Stimulated activated CD4-positive, alpha-beta T cell treated with anti-CD3 and anti-CD28 coated beads, Interleukin-1b, Interleukin-23, amount 100 ng/mL, for 1 hour (primary cell): ENCODE measurements at regions not wholly inside any gene's neighbourhood (a gene's known extent, or its start where the extent isn't known, plus 50 kb on each side); places are given as distances from the start of the nearest gene placed in this dataset.
"Not testable (repeated sequence)": the region's sequence is repeated elsewhere in the genome, so short reads cannot be mapped to it uniquely, and the experiment has no call there.

ENCODE experiments used
- DNase-seq, 2 donors: peaks; one replicate each; pipeline ENCODE4 v3.0.0-alpha.2; 2020; ENCODE audit warnings: low read depth in 2 of 2

- DNase-seq = no peak
Observed at GRCh38 chr9:75282047-75282446, 193.7 kb downstream of the OSTF1 start.

GRCh38 chr9:75289332-75289731 lies 201.0 kb downstream of the OSTF1 start:
- no peak for DNase-seq

GRCh38 chr9:75299324-75299723 lies 211.0 kb downstream of the OSTF1 start:
- DNase-seq = no peak

DNA sequence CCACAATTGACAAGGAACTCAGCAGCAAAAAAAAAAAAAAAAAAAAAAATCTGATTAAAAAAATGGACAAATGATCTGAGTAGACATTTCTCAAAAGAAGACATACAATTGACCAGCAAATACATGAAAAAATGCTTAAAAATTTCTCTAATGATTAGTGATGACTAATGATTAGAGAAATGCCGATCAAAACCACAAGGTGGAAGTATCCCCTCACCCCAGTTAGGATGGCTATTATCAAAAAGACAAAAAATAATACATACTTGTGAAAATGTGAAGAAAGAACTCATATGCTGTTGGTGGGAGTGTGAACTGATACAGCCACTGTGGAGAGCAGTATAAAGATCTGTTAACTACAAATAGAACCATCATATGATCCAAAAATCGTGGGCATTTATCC lies 245.3 kb downstream of the OSTF1 start:
- DNase-seq = no peak

DNA sequence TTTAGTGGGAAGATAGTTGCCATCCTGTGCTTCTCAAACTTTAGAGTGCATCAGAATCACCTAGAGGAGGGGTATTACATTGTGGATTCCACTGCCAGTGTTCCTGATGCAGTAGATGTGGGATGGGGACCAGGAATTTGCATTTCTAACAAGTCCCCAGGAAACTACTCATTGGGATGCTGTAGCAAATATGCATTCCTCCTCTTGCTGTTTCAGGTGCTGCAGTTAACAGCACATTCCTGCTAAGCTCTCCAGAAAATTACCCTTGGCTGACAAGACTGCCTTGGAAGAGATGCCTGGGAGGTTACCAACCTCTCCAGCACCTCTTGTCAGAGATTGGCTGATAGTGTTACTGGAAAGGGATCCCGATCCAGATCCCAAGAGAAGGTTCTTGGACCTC lies 270.5 kb downstream of the OSTF1 start:
- DNase-seq = no peak

DNA sequence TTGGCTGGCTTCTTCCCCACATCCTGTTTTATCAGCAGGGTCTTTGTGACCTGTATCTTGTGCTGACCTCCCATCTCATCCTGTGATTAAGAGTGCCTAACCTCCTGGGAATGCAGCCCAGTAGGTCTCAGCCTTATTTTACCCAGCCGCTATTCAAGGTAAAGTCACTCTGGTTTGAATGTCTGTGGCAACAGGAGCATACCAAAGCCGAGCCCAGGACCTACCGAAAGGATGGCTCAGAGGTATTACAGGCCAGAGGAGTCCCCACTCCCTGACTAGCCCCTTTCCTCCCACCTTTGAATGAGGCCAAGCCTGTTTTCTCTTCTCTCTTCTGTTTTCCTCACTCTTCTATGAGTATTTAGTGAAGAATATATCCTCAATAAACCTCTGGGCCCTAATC lies 271.3 kb downstream of the OSTF1 start:
- no peak for DNase-seq

DNA sequence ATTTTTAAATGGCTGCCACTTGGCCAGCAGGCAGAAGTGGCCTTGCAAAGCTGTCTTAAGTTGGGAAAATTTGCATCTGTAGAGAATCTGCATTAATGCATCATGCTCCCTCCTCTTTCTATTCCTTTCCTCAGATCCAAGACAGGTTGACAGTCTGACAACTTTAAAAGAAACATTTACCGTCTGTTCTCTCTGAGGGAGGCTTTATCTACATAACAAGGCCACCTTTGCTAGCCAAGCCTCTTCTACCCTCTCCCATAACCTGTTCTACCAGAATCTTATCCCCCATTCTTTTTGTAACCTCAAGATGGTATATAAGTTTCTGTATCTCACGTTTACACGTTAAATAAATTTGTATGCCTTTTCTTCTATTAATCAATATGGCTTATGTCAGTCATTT lies 271.9 kb downstream of the OSTF1 start:
- DNase-seq = no peak

DNA sequence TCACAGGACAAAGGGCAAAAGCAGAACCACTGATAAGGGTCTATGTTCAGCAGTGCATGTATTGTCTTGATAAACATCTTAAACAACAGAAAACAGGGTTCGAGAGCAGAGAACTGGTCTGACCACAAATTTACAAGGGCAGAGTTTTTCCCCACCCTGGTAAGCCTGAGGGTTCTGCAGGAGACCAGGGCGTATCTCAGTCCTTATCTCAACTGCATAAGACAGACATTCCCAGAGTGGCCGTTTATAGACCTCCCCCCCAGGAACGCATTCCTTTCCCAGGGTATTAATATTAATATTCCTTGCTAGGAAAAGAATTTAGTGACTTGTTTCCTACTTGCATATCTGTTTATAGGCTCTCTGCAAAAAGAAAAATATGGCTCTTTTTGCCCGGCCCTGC lies 274.1 kb downstream of the OSTF1 start:
- not testable (repeated sequence) for DNase-seq

GRCh38 chr9:75365196-75365595 lies 276.9 kb downstream of the OSTF1 start:
- no peak for DNase-seq

DNA sequence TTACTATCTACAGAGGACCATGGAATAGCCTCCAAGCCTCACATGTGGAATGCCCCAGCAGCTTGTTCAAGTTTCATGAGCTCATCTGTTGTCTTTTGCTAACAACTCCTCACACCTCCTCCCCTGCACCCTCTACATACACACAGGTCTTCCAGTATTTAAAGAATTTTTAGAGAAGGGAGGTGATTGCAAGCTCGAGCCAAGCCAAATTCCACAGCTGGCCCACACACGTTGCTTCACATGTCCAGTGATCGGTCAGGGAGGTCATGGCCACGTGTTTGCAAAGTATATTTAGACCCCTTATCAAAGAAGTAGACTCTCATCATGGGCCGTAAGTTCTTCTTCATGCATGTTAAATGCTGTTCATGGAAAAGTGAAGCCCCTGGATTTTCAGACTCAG lies 281.7 kb downstream of the OSTF1 start:
- DNase-seq = no peak

GRCh38 chr9:75372499-75373268 lies 284.4 kb downstream of the OSTF1 start:
- DNase-seq = no peak

GRCh38 chr9:75376680-75377254 lies 288.5 kb downstream of the OSTF1 start:
- DNase-seq = no peak

DNA sequence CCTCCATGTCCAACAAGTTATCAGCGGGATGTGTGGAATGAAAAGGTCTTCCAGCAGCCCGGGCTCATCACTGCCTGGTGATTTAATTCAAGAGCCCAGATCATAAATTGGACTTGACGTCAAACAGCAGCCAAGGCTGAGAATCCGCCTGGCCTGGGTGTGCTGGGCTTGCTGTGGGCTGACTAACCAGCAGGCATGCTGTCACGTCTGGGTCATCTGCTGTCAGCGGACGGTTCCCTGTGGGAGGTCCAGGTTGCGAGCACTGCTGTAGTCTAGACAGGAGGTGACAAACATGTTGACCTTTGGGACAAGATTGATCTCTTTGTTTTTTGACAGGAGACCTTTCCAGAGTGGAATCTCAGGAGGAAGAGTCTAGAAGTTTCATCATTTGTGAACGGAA lies 289.7 kb downstream of the OSTF1 start:
- no peak for DNase-seq

GRCh38 chr9:75378926-75379325 lies 290.6 kb downstream of the OSTF1 start:
- no peak for DNase-seq

- DNase-seq = no peak
Observed at GRCh38 chr9:75382126-75382525, 293.8 kb downstream of the OSTF1 start.

DNA sequence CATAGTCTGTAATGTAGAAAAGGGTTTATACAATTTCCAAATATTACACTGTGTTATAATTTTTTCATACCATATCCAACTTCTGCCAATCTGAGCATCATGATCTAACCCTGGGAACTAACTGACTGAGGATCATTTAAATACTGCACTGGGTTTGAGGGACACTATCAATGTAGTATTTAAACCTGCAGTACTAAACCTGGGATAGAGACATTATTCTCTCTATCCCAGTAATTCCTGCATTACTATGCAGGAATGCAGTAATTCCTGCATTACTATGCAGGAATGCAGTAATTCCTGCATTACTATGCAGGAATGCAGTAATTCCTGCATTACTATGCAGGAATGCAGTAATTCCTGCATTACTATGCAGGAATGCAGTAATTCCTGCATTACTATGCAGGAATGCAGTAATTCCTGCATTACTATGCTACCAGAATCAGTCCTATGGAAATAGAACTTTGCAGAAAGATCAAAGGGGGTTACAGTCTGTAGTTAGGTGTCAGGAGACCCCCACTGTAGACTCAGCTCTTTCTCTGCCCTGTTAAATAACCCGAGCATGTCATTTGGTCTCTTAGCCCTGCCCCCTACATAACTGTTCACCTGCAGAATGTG lies 295.2 kb downstream of the OSTF1 start:
- DNase-seq = not testable (repeated sequence)

GRCh38 chr9:75385236-75385635 lies 296.9 kb downstream of the OSTF1 start:
- no peak for DNase-seq

- DNase-seq = no peak
Observed at GRCh38 chr9:75389101-75389500, 300.8 kb downstream of the OSTF1 start.

DNA sequence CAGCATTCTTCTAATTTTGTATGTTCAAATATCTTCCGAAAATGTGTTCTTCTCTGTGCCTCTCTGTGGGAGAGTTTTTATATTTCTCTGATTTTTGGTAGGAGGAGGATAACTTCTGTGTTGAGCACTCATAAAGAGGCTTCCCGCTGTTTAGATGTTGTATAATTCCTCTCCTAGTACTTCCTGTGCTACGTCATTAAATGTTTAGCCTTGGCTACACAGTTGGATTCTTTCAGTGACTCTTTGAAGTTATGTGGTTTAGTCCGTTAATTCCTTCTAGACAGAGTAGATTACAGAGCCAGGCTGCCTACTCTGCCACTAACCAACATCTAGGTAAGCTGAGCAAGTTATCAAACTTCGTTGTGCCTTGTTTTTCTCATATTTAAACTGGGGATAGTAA lies 302.6 kb downstream of the OSTF1 start:
- no peak for DNase-seq

GRCh38 chr9:75391497-75391896 lies 303.2 kb downstream of the OSTF1 start:
- no peak for DNase-seq

DNA sequence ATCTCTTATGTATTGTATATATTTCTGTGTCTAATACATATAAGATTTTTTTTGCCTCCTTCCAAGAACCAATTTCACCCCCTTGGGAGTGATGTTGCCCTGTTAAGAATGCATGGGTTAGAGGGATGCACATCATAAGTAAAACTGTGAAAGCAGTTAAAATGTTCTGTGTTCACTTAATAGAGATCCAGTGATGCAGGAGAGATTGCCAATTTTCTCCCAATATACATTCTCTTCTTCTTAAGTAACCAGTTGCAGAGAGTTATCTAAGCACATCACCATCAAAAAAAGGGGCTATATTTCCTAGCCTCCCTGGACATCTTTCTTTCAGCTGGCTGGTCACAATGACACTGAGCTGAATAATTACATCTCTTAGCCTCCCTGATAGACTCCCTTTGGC lies 307.0 kb downstream of the OSTF1 start:
- no peak for DNase-seq

DNA sequence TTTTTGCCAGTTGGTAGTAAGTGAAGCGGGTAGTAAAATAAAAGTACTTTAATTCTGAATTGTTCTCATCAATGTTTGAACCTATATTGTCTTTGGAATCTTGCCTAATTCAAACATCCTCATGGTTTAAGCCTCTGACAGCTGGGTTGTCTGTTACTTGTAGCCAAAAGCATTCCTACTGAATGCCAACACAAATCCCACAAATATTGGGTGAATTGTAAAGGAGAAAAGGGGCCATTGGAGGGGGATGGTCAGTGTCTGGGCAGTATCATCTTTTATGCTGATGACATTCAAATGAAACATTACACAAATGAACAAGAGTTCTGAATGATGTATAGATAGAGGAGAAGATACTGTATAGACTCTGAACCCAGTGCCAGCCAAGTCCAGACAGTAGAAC lies 309.5 kb downstream of the OSTF1 start:
- DNase-seq = no peak

GRCh38 chr9:75408391-75408790 lies 320.1 kb downstream of the OSTF1 start:
- no peak for DNase-seq
